HEK293 (cell line): ENCODE measurements at regions not wholly inside any gene's neighbourhood (a gene's known extent, or its start where the extent isn't known, plus 50 kb on each side); places are given as distances from the start of the nearest gene placed in this dataset.

Experiments used
- CTCF ChIA-PET: fragments of 350-600 bp; formaldehyde crosslinking; extraction: SDS; loops from one replicate; lab custom pipeline; 2021; ENCODE audit warnings: antibody characterized with exemption; lab: Yijun Ruan, JAX
- POLR2A ChIA-PET: fragments of 300-600 bp; formaldehyde crosslinking; extraction: SDS; loops from one replicate; lab custom pipeline; 2020; ENCODE audit warnings: antibody characterized with exemption, inconsistent platforms; lab: Yijun Ruan, JAX
- H3K27ac ChIP-seq: fragments of 200-500 bp; sonication (Bioruptor generic); 2 replicates; pipeline ENCODE4 v1.5.1; 2014; ENCODE audit warnings: low read depth, low read length, control low read depth, inconsistent platforms; ENCODE audit errors: extremely low read depth
- H3K36me3 ChIP-seq, 2 experiments: fragments of 200-500 bp in 1 of 2; sonication (Bioruptor generic) in 1 of 2; 1 replicate in 1 of 2; 2 replicates in 1 of 2; pipeline ENCODE4 v1.5.1; 2014 to 2017; ENCODE audit warnings: inconsistent platforms in 2 of 2, low read length in 2 of 2; ENCODE audit not compliant: control insufficient read depth in 2 of 2, insufficient read depth in 1 of 2
- H3K4me1 ChIP-seq: fragments of 200-500 bp; sonication (Bioruptor generic); 2 replicates; pipeline ENCODE4 v1.5.1; 2014; ENCODE audit warnings: mild to moderate bottlenecking, low read length, inconsistent platforms; ENCODE audit not compliant: control insufficient read depth, insufficient read depth
- H3K4me3 ChIP-seq: 2 replicates; pipeline ENCODE4 v1.5.1; 2011; ENCODE audit warnings: low read depth, mild to moderate bottlenecking, control low read depth, low read length, moderate library complexity
- H3K9me3 ChIP-seq: fragments of 200-500 bp; sonication (Bioruptor generic); 2 replicates; pipeline ENCODE4 v1.5.1; 2014; ENCODE audit warnings: low read depth, low read length, inconsistent platforms; ENCODE audit not compliant: control insufficient read depth, insufficient read depth
- INSM2 ChIP-seq: fragments of 450-650 bp; formaldehyde crosslinking; IDR thresholded peaks from 2 replicates; pipeline ENCODE4 v1.5.1; 2016; ENCODE audit warnings: missing biosample characterization, missing genetic modification characterization
- KLF1 ChIP-seq: fragments of 450-650 bp; formaldehyde crosslinking; IDR thresholded peaks from 2 replicates; pipeline ENCODE4 v1.5.1; 2016; ENCODE audit warnings: missing biosample characterization, missing genetic modification characterization
- KLF10 ChIP-seq: fragments of 450-650 bp; IDR thresholded peaks from 2 replicates; pipeline ENCODE4 v1.5.1; 2018; ENCODE audit warnings: missing biosample characterization, mild to moderate bottlenecking, missing genetic modification characterization
- KLF16 ChIP-seq: fragments of 450-650 bp; formaldehyde crosslinking; IDR thresholded peaks from 2 replicates; pipeline ENCODE4 v1.5.1; 2017; ENCODE audit warnings: missing biosample characterization, missing genetic modification characterization
- REPIN1 ChIP-seq: fragments of 450-650 bp; formaldehyde crosslinking; IDR thresholded peaks from 2 replicates; pipeline ENCODE4 v1.5.1; 2017; ENCODE audit warnings: missing biosample characterization, missing genetic modification characterization, low read depth
- TRIM28 ChIP-seq: IDR thresholded peaks from 2 replicates; pipeline ENCODE4 v1.6.1; 2011; ENCODE audit warnings: low read length, control low read depth, borderline replicate concordance
- ZBTB20 ChIP-seq: fragments of 450-650 bp; formaldehyde crosslinking; IDR thresholded peaks from 2 replicates; pipeline ENCODE4 v1.5.1; 2016; ENCODE audit warnings: missing biosample characterization, missing genetic modification characterization
- ZBTB7A ChIP-seq: fragments of 450-650 bp; formaldehyde crosslinking; IDR thresholded peaks from 2 replicates; pipeline ENCODE4 v1.5.1; 2016; ENCODE audit warnings: low read depth, missing biosample characterization, missing genetic modification characterization
- ZFP37 ChIP-seq: fragments of 450-650 bp; formaldehyde crosslinking; IDR thresholded peaks from 2 replicates; pipeline ENCODE4 v1.5.1; 2016; ENCODE audit warnings: missing biosample characterization, missing genetic modification characterization
- ZFP41 ChIP-seq: fragments of 450-650 bp; formaldehyde crosslinking; IDR thresholded peaks from 2 replicates; pipeline ENCODE4 v1.5.1; 2016; ENCODE audit warnings: missing biosample characterization, missing genetic modification characterization, borderline replicate concordance
- ZNF169 ChIP-seq: fragments of 450-650 bp; formaldehyde crosslinking; IDR thresholded peaks from 2 replicates; pipeline ENCODE4 v1.5.1; 2016; ENCODE audit warnings: missing biosample characterization, missing genetic modification characterization
- ZNF24 ChIP-seq: fragments of 450-650 bp; formaldehyde crosslinking; IDR thresholded peaks from 2 replicates; pipeline ENCODE4 v1.5.1; 2016; ENCODE audit warnings: missing biosample characterization, missing genetic modification characterization
- ZNF391 ChIP-seq: fragments of 450-650 bp; formaldehyde crosslinking; IDR thresholded peaks from 2 replicates; pipeline ENCODE4 v1.5.1; 2016; ENCODE audit warnings: low read depth, missing biosample characterization, missing genetic modification characterization, borderline replicate concordance
- ZNF596 ChIP-seq: fragments of 450-650 bp; IDR thresholded peaks from 2 replicates; pipeline ENCODE4 v1.5.0; 2018; ENCODE audit warnings: missing biosample characterization, mild to moderate bottlenecking, missing genetic modification characterization, moderate library complexity
- ZNF704 ChIP-seq: fragments of 450-650 bp; formaldehyde crosslinking; IDR thresholded peaks from 2 replicates; pipeline ENCODE4 v1.5.1; 2016; ENCODE audit warnings: missing biosample characterization, missing genetic modification characterization
- ZNF707 ChIP-seq: fragments of 450-650 bp; formaldehyde crosslinking; IDR thresholded peaks from 2 replicates; pipeline ENCODE4 v1.5.1; 2016; ENCODE audit warnings: missing biosample characterization, missing genetic modification characterization
- ZNF76 ChIP-seq: fragments of 450-650 bp; formaldehyde crosslinking; IDR thresholded peaks from 2 replicates; pipeline ENCODE4; 2016; ENCODE audit warnings: low read depth, missing biosample characterization, missing genetic modification characterization, borderline replicate concordance
- ZNF792 ChIP-seq: fragments of 450-650 bp; formaldehyde crosslinking; IDR thresholded peaks from 2 replicates; pipeline ENCODE4 v1.5.1; 2016; ENCODE audit warnings: missing biosample characterization, missing genetic modification characterization
- TF ChIP-seq, protein P1 (sequence below): fragments of 450-650 bp; formaldehyde crosslinking; IDR thresholded peaks from 2 replicates; pipeline ENCODE4 v1.5.1; 2016; ENCODE audit warnings: missing biosample characterization, missing genetic modification characterization

- Histone ChIP-seq H3K36me3 (no peaks in the 10 kb centered on the region), H3K4me1 (no peaks in the 10 kb centered on the region), H3K9me3 (no peaks in the 10 kb centered on the region), H3K27ac (no peak overlapping the region), H3K4me3 (no peak overlapping the region)
- CTCF ChIA-PET, result no interaction called here
- POLR2A ChIA-PET, result no interaction called here
- TF ChIP-seq KLF16 (tag by site-specific recombination) (no peak), ZFP37 (no peak), ZNF169 (tag by site-specific recombination) (no peak), TRIM28 (no peak), ZFP41 (no peak), ZNF596 (tag by site-specific recombination) (no peak), ZNF707 (no peak), INSM2 (no peak), ZNF704 (tag by site-specific recombination) (no peak), ZNF792 (tag by site-specific recombination) (no peak), KLF1 (tag by site-specific recombination) (no peak), REPIN1 (tag by site-specific recombination) (no peak), ZBTB20 (no peak)
Observed at GRCh38 chr17:27944546-27945332, 51.6 kb upstream of the LYRM9 start.

- POLR2A ChIA-PET, result no interaction called here
- Histone ChIP-seq H3K4me3 (no peak overlapping the region), H3K27ac (no peak overlapping the region)
- TF ChIP-seq, protein P1, sequence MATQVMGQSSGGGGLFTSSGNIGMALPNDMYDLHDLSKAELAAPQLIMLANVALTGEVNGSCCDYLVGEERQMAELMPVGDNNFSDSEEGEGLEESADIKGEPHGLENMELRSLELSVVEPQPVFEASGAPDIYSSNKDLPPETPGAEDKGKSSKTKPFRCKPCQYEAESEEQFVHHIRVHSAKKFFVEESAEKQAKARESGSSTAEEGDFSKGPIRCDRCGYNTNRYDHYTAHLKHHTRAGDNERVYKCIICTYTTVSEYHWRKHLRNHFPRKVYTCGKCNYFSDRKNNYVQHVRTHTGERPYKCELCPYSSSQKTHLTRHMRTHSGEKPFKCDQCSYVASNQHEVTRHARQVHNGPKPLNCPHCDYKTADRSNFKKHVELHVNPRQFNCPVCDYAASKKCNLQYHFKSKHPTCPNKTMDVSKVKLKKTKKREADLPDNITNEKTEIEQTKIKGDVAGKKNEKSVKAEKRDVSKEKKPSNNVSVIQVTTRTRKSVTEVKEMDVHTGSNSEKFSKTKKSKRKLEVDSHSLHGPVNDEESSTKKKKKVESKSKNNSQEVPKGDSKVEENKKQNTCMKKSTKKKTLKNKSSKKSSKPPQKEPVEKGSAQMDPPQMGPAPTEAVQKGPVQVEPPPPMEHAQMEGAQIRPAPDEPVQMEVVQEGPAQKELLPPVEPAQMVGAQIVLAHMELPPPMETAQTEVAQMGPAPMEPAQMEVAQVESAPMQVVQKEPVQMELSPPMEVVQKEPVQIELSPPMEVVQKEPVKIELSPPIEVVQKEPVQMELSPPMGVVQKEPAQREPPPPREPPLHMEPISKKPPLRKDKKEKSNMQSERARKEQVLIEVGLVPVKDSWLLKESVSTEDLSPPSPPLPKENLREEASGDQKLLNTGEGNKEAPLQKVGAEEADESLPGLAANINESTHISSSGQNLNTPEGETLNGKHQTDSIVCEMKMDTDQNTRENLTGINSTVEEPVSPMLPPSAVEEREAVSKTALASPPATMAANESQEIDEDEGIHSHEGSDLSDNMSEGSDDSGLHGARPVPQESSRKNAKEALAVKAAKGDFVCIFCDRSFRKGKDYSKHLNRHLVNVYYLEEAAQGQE (tag by site-specific recombination), result no peak
- TF ChIP-seq ZBTB7A (tag by site-specific recombination) (no peak), ZNF391 (no peak), ZNF76 (no peak), ZNF24 (no peak), KLF10 (tag by site-specific recombination) (no peak)
- TF ChIP-seq, all 188 proteins: peak for 0
- CTCF ChIA-PET, result no interaction called here
- H3K36me3 ChIP-seq, result no peaks in the 10 kb centered on the region
- no peaks in the 10 kb centered on the region for H3K9me3 ChIP-seq
- H3K4me1 ChIP-seq, result no peaks in the 10 kb centered on the region
Observed at GRCh38 chr17:27945333-27945616, 52.1 kb upstream of the LYRM9 start.
